Subcutaneous abdominal adipose tissue (tissue), 5 donors: ENCODE measurements at regions not wholly inside any gene's neighbourhood (a gene's known extent, or its start where the extent isn't known, plus 50 kb on each side); places are given as distances from the start of the nearest gene placed in this dataset.

ENCODE experiments used
- H3K27ac ChIP-seq: one replicate; pipeline ENCODE4 v1.7.0; 2013; ENCODE audit warnings: low read depth, mild to moderate bottlenecking, inconsistent platforms, low read length, moderate library complexity
- H3K27me3 ChIP-seq, 5 donors: one replicate each; pipeline ENCODE4 v1.7.0; 2013; ENCODE audit warnings: low read length in 5 of 5, inconsistent platforms in 1 of 5; ENCODE audit not compliant: control insufficient read depth in 5 of 5, insufficient read depth in 4 of 5
- H3K36me3 ChIP-seq, 5 donors: one replicate each; pipeline ENCODE4 v1.7.0; 2013; ENCODE audit warnings: low read length in 5 of 5; ENCODE audit not compliant: control insufficient read depth in 5 of 5, insufficient read depth in 5 of 5
- H3K4me1 ChIP-seq, 5 donors: one replicate each; pipeline ENCODE4 v1.7.0; 2013; ENCODE audit warnings: low read length in 5 of 5, mild to moderate bottlenecking in 3 of 5, moderate library complexity in 1 of 5; ENCODE audit not compliant: control insufficient read depth in 5 of 5, insufficient read depth in 5 of 5
- H3K4me3 ChIP-seq, 5 donors: one replicate each; pipeline ENCODE4 v1.7.0; 2013; ENCODE audit warnings: low read length in 5 of 5, low read depth in 1 of 5
- H3K9ac ChIP-seq, 5 donors: one replicate each; pipeline ENCODE4 v1.7.0; 2013; ENCODE audit warnings: low read length in 5 of 5, mild to moderate bottlenecking in 4 of 5, moderate library complexity in 3 of 5
- H3K9me3 ChIP-seq, 5 donors: one replicate each; pipeline ENCODE4 v1.7.0; 2013; ENCODE audit warnings: low read length in 5 of 5; ENCODE audit not compliant: control insufficient read depth in 5 of 5
- donor health status: healthy.
- donor health status: healthy.
- donor health status: healthy.
- donor health status: healthy.
- donor health status: healthy.

GRCh38 chr3:64340641-64341101 lies 115.4 kb upstream of the PRICKLE2 start:
- Histone ChIP-seq H3K27ac (peak overlapping the region; percentile 22), H3K4me1 (peaks cover 3 to 32% (median 18%) of the 10 kb centered on the region in 5 donors), H3K36me3 (no peaks in the 10 kb centered on the region), H3K9me3 (no peaks in the 10 kb centered on the region), H3K27me3 (no peaks in the 10 kb centered on the region), H3K9ac (peak overlapping the region in 1 of 5 donors; percentile 42), H3K4me3 (peak overlapping the region in 3 of 5 donors; percentile 6 to 48 (median 34))

GRCh38 chr3:64336488-64336887 lies 111.2 kb upstream of the PRICKLE2 start:
- Histone ChIP-seq H3K27ac (no peak overlapping the region), H3K4me3 (no peak overlapping the region), H3K27me3 (no peaks in the 10 kb centered on the region), H3K4me1 (peaks cover 0 to 9% (median 3%) of the 10 kb centered on the region in 5 donors), H3K9me3 (no peaks in the 10 kb centered on the region), H3K36me3 (no peaks in the 10 kb centered on the region), H3K9ac (no peak overlapping the region)

- Histone ChIP-seq H3K9ac (no peak overlapping the region), H3K27ac (no peak overlapping the region), H3K27me3 (no peaks in the 10 kb centered on the region), H3K36me3 (no peaks in the 10 kb centered on the region), H3K4me3 (no peak overlapping the region), H3K9me3 (no peaks in the 10 kb centered on the region), H3K4me1 (peaks cover 0 to 3% (median 0%) of the 10 kb centered on the region in 5 donors)
Measured at GRCh38 chr3:64332459-64333350, 107.4 kb upstream of the PRICKLE2 start.

GRCh38 chr3:64331605-64332004 lies 106.3 kb upstream of the PRICKLE2 start:
- Histone ChIP-seq H3K9ac (no peak overlapping the region), H3K27me3 (no peaks in the 10 kb centered on the region), H3K36me3 (no peaks in the 10 kb centered on the region), H3K4me3 (no peak overlapping the region), H3K27ac (no peak overlapping the region), H3K9me3 (no peaks in the 10 kb centered on the region), H3K4me1 (peaks cover 3 to 13% (median 9%) of the 10 kb centered on the region in 5 donors)

GRCh38 chr3:64329037-64329436 lies 103.8 kb upstream of the PRICKLE2 start:
- Histone ChIP-seq H3K36me3 (no peaks in the 10 kb centered on the region), H3K9ac (no peak overlapping the region), H3K27me3 (no peaks in the 10 kb centered on the region), H3K4me3 (no peak overlapping the region), H3K4me1 (peaks cover 3 to 13% (median 9%) of the 10 kb centered on the region in 5 donors), H3K9me3 (no peaks in the 10 kb centered on the region), H3K27ac (no peak overlapping the region)

GRCh38 chr3:64327100-64327804 lies 102.0 kb upstream of the PRICKLE2 start:
- H3K27ac ChIP-seq: peak overlapping the region; percentile 90
- H3K9me3 ChIP-seq: no peaks in the 10 kb centered on the region
- no peaks in the 10 kb centered on the region for H3K27me3 ChIP-seq
- H3K4me3 ChIP-seq: peak overlapping the region in 3 of 5 donors; percentile 20 to 60 (median 28)
- H3K4me1 ChIP-seq: peaks cover 3 to 13% (median 9%) of the 10 kb centered on the region in 5 donors
- no peaks in the 10 kb centered on the region for H3K36me3 ChIP-seq
- peak overlapping the region; percentile 7 to 72 (median 60) for H3K9ac ChIP-seq

- H3K9me3 ChIP-seq: no peaks in the 10 kb centered on the region
- no peaks in the 10 kb centered on the region for H3K27me3 ChIP-seq
- no peaks in the 10 kb centered on the region for H3K36me3 ChIP-seq
- no peak overlapping the region for H3K27ac ChIP-seq
- H3K4me3 ChIP-seq: no peak overlapping the region
- H3K9ac ChIP-seq: no peak overlapping the region
- H3K4me1 ChIP-seq: peaks cover 2 to 27% (median 22%) of the 10 kb centered on the region in 5 donors
Measured at GRCh38 chr3:64321747-64322146, 96.5 kb upstream of the PRICKLE2 start.

- H3K4me1 ChIP-seq: peaks cover 2 to 26% (median 22%) of the 10 kb centered on the region in 5 donors
- H3K36me3 ChIP-seq: no peaks in the 10 kb centered on the region
- no peaks in the 10 kb centered on the region for H3K27me3 ChIP-seq
- H3K27ac ChIP-seq: peak overlapping the region; percentile 59
- H3K4me3 ChIP-seq: no peak overlapping the region
- H3K9ac ChIP-seq: no peak overlapping the region
- no peaks in the 10 kb centered on the region for H3K9me3 ChIP-seq
Measured at GRCh38 chr3:64319391-64319790, 94.1 kb upstream of the PRICKLE2 start.

- Histone ChIP-seq H3K4me1 (peaks cover 2 to 26% (median 22%) of the 10 kb centered on the region in 5 donors), H3K9me3 (no peaks in the 10 kb centered on the region), H3K4me3 (no peak overlapping the region), H3K27me3 (no peaks in the 10 kb centered on the region), H3K27ac (peak overlapping the region; percentile 59), H3K9ac (no peak overlapping the region), H3K36me3 (no peaks in the 10 kb centered on the region)
Measured at GRCh38 chr3:64318668-64319271, 93.5 kb upstream of the PRICKLE2 start.
